GM21526 (cell line): ENCODE measurements at regions not wholly inside any gene's neighbourhood (a gene's known extent, or its start where the extent isn't known, plus 50 kb on each side); places are given as distances from the start of the nearest gene placed in this dataset.

ENCODE experiments used
- ATAC-seq: cut with Tn5 transposase; IDR thresholded peaks from one replicate; pipeline ENCODE4 v1.9.1; 2021; ENCODE audit warnings: moderate library complexity; ENCODE audit not compliant: unreplicated experiment, low FRiP score

GRCh38 chr2:30310371-30310770, 79.0 kb downstream of the LBH start:
- ATAC-seq = no peak

GRCh38 chr2:30310955-30311354, 79.6 kb downstream of the LBH start:
- peak; percentile 79 for ATAC-seq

GRCh38 chr2:30311711-30312110, 80.4 kb downstream of the LBH start:
- no peak for ATAC-seq

GRCh38 chr2:30312916-30313315, 81.6 kb downstream of the LBH start:
- ATAC-seq = no peak

- no peak for ATAC-seq
These were observed 83.6 kb downstream of the LBH start for GRCh38 chr2:30314981-30315380.

- no peak for ATAC-seq
These were observed 84.2 kb downstream of the LBH start for GRCh38 chr2:30315391-30316063.

GRCh38 chr2:30316408-30316807, 85.1 kb downstream of the LBH start:
- ATAC-seq = no peak

GRCh38 chr2:30318987-30319782, 87.9 kb downstream of the LBH start:
- no peak for ATAC-seq

- ATAC-seq = no peak
These were observed 90.1 kb downstream of the LBH start for GRCh38 chr2:30321466-30321865.

GRCh38 chr2:30323499-30323898, 92.2 kb downstream of the LBH start:
- no peak for ATAC-seq

- no peak for ATAC-seq
These were observed 93.0 kb downstream of the LBH start for GRCh38 chr2:30324245-30324908.

- no peak for ATAC-seq
These were observed 94.4 kb downstream of the LBH start for GRCh38 chr2:30325600-30326328.

- ATAC-seq = no peak
These were observed 95.2 kb downstream of the LBH start for GRCh38 chr2:30326497-30326896.

- no peak for ATAC-seq
These were observed 99.7 kb downstream of the LBH start for GRCh38 chr2:30331038-30331437.

- no peak for ATAC-seq
These were observed 100.5 kb downstream of the LBH start for GRCh38 chr2:30331869-30332268.

- ATAC-seq = no peak
These were observed 101.6 kb downstream of the LBH start for GRCh38 chr2:30332791-30333453.

- ATAC-seq = no peak
These were observed 103.5 kb downstream of the LBH start for GRCh38 chr2:30334762-30335363.

GRCh38 chr2:30336084-30336483, 104.8 kb downstream of the LBH start:
- no peak for ATAC-seq

- peak; percentile 87 for ATAC-seq
These were observed 105.9 kb downstream of the LBH start for GRCh38 chr2:30336978-30337841.
